ENCODE measurements at regions not wholly inside any gene's neighbourhood (a gene's known extent, or its start where the extent isn't known, plus 50 kb on each side); places are given as distances from the start of the nearest gene placed in this dataset.

DNA sequence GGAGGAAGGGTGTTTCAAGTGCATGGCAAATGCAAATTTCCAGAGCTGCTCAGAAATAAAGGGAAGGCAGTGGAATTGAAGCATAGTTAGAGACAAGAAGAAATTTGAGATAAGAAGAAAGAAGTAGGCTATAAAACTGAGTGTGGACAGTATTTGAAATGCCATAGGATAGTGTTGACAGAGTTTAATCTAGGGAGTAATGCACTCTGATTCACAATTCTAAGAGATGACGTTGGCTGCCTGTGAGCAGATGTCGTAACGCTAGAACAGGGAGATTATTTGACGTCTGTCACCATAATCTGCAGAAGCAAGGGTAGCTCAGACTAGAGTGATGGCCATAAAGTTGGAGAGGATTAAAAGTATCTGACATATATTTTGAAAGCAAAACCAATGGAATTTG lies 389.9 kb upstream of the KIRREL3 start:
- no peak for TF ChIP-seq EZH2 (IDR thresholded peaks at IDR 0.05; ENCODE audit: borderline replicate concordance, control insufficient read depth, low read depth, low read length)
- TF ChIP-seq, protein P1, sequence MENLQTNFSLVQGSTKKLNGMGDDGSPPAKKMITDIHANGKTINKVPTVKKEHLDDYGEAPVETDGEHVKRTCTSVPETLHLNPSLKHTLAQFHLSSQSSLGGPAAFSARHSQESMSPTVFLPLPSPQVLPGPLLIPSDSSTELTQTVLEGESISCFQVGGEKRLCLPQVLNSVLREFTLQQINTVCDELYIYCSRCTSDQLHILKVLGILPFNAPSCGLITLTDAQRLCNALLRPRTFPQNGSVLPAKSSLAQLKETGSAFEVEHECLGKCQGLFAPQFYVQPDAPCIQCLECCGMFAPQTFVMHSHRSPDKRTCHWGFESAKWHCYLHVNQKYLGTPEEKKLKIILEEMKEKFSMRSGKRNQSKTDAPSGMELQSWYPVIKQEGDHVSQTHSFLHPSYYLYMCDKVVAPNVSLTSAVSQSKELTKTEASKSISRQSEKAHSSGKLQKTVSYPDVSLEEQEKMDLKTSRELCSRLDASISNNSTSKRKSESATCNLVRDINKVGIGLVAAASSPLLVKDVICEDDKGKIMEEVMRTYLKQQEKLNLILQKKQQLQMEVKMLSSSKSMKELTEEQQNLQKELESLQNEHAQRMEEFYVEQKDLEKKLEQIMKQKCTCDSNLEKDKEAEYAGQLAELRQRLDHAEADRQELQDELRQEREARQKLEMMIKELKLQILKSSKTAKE (IDR thresholded peaks at IDR 0.05; ENCODE audit: low read depth, poor library complexity, severe bottlenecking): no peak
- TF ChIP-seq CEBPB (IDR thresholded peaks at IDR 0.05; ENCODE audit: borderline replicate concordance in 1 of 2, low read depth in 2 of 2, low read length in 2 of 2): no peak
- no peak for TF ChIP-seq SP1 (IDR thresholded peaks at IDR 0.05; ENCODE audit: low read depth, low read length)

Measured in GM12878 (cell line).